ENCODE measurements at regions not wholly inside any gene's neighbourhood (a gene's known extent, or its start where the extent isn't known, plus 50 kb on each side); places are given as distances from the start of the nearest gene placed in this dataset.

GRCh38 chr2:81661081-81661480 is 1356.5 kb upstream of the LRRTM1 start:
- Histone ChIP-seq H3K4me3 (no peak overlapping the region), H2AFZ (no peak overlapping the region), H3K79me2 (ENCODE audit: insufficient read depth) (no peaks in the 10 kb centered on the region), H3F3A (ENCODE audit: insufficient read depth) (no peaks in the 10 kb centered on the region), H4K20me1 (ENCODE audit: insufficient read depth) (no peaks in the 10 kb centered on the region), H3K9ac (no peak overlapping the region), H3K27ac (no peak overlapping the region), H3K27me3 (replicated peaks; ENCODE audit: insufficient read depth) (no peaks in the 10 kb centered on the region), H3K36me3 (ENCODE audit: low read depth) (no peaks in the 10 kb centered on the region), H3K9me3 (ENCODE audit: low read depth) (no peaks in the 10 kb centered on the region), H3K4me1 (ENCODE audit: insufficient read depth) (no peaks in the 10 kb centered on the region), H3K9me2 (ENCODE audit: insufficient read depth) (no peaks in the 10 kb centered on the region), H3K4me2 (ENCODE audit: unreplicated experiment) (no peak overlapping the region)
- WGBS, 2 experiments (ENCODE audit: low coverage in 1 of 2, low lambda C conversion rate in 2 of 2, missing lambda C conversion rate in 2 of 2): 8 to 22% methylated on average over 3 of the region's 3 CpGs
- in situ Hi-C loops (cut with MboI): no loop called here
- TF ChIP-seq EZH2phosphoT487 (IDR thresholded peaks at IDR 0.05; ENCODE audit: insufficient read depth, low read depth): no peak
- DNase-seq: no peak

- TF ChIP-seq EZH2phosphoT487 (IDR thresholded peaks at IDR 0.05; ENCODE audit: insufficient read depth, low read depth) (no peak), EZH2 (IDR thresholded peaks at IDR 0.05; ENCODE audit: insufficient read depth, poor library complexity, severe bottlenecking) (no peak)
- no peaks in the 10 kb centered on the region for H3K4me1 ChIP-seq (ENCODE audit: insufficient read depth)
- no peak overlapping the region for H2AFZ ChIP-seq
- H3K27ac ChIP-seq: no peak overlapping the region
- peak; percentile 7 for DNase-seq
- no peaks in the 10 kb centered on the region for H3K27me3 ChIP-seq (replicated peaks; ENCODE audit: insufficient read depth)
- H3K79me2 ChIP-seq (ENCODE audit: insufficient read depth): no peaks in the 10 kb centered on the region
- 37 to 44% methylated on average over 4 of the region's 4 CpGs for WGBS, 2 experiments (ENCODE audit: low coverage in 1 of 2, low lambda C conversion rate in 2 of 2, missing lambda C conversion rate in 2 of 2)
- no peaks in the 10 kb centered on the region for H3K36me3 ChIP-seq (ENCODE audit: low read depth)
- no peaks in the 10 kb centered on the region for H4K20me1 ChIP-seq (ENCODE audit: insufficient read depth)
- in situ Hi-C loops (cut with MboI): no loop called here
- H3K4me3 ChIP-seq: no peak overlapping the region
- H3F3A ChIP-seq (ENCODE audit: insufficient read depth): no peaks in the 10 kb centered on the region
- no peak overlapping the region for H3K9ac ChIP-seq
- no peaks in the 10 kb centered on the region for H3K9me3 ChIP-seq (ENCODE audit: low read depth)
- H3K9me2 ChIP-seq (ENCODE audit: insufficient read depth): no peaks in the 10 kb centered on the region
- no peak overlapping the region for H3K4me2 ChIP-seq (ENCODE audit: unreplicated experiment)
These were observed 1353.7 kb upstream of the LRRTM1 start for GRCh38 chr2:81658227-81658626.

- in situ Hi-C loops (cut with MboI): no loop called here
These were observed 1345.8 kb upstream of the LRRTM1 start for GRCh38 chr2:81650048-81650971.

GRCh38 chr2:81648806-81649205 is 1344.3 kb upstream of the LRRTM1 start:
- H3K4me3 ChIP-seq: no peak overlapping the region
- no peak for DNase-seq
- no peak overlapping the region for H3K27ac ChIP-seq
- H4K20me1 ChIP-seq (ENCODE audit: insufficient read depth): no peaks in the 10 kb centered on the region
- no peaks in the 10 kb centered on the region for H3K4me1 ChIP-seq (ENCODE audit: insufficient read depth)
- H3K9ac ChIP-seq: no peak overlapping the region
- H3K4me2 ChIP-seq (ENCODE audit: unreplicated experiment): no peak overlapping the region
- H3F3A ChIP-seq (ENCODE audit: insufficient read depth): no peaks in the 10 kb centered on the region
- in situ Hi-C loops (cut with MboI): no loop called here
- H3K79me2 ChIP-seq (ENCODE audit: insufficient read depth): no peaks in the 10 kb centered on the region
- no peak for TF ChIP-seq EZH2phosphoT487 (IDR thresholded peaks at IDR 0.05; ENCODE audit: insufficient read depth, low read depth)
- TF ChIP-seq EZH2 (IDR thresholded peaks at IDR 0.05; ENCODE audit: insufficient read depth, poor library complexity, severe bottlenecking): no peak
- H3K9me2 ChIP-seq (ENCODE audit: insufficient read depth): no peaks in the 10 kb centered on the region
- H3K9me3 ChIP-seq (ENCODE audit: low read depth): no peaks in the 10 kb centered on the region
- H3K27me3 ChIP-seq (replicated peaks; ENCODE audit: insufficient read depth): no peaks in the 10 kb centered on the region
- H3K36me3 ChIP-seq (ENCODE audit: low read depth): no peaks in the 10 kb centered on the region
- H2AFZ ChIP-seq: no peak overlapping the region

More at GRCh38 chr2:81650048-81650971, 1345.8 kb upstream of the LRRTM1 start:
- H3K9me2 ChIP-seq (ENCODE audit: insufficient read depth): no peaks in the 10 kb centered on the region
- H2AFZ ChIP-seq: no peak overlapping the region
- DNase-seq: peak; percentile 3
- no peak overlapping the region for H3K9ac ChIP-seq
- no peaks in the 10 kb centered on the region for H3K9me3 ChIP-seq (ENCODE audit: low read depth)
- no peaks in the 10 kb centered on the region for H3F3A ChIP-seq (ENCODE audit: insufficient read depth)
- H3K36me3 ChIP-seq (ENCODE audit: low read depth): no peaks in the 10 kb centered on the region
- 20 to 24% methylated on average over 6 of the region's 6 CpGs for WGBS, 2 experiments (ENCODE audit: low coverage in 1 of 2, low lambda C conversion rate in 2 of 2, missing lambda C conversion rate in 2 of 2)
- no peaks in the 10 kb centered on the region for H3K27me3 ChIP-seq (replicated peaks; ENCODE audit: insufficient read depth)
- no peak overlapping the region for H3K4me2 ChIP-seq (ENCODE audit: unreplicated experiment)
- H3K27ac ChIP-seq: no peak overlapping the region
- no peaks in the 10 kb centered on the region for H3K4me1 ChIP-seq (ENCODE audit: insufficient read depth)
- H3K79me2 ChIP-seq (ENCODE audit: insufficient read depth): no peaks in the 10 kb centered on the region
- H4K20me1 ChIP-seq (ENCODE audit: insufficient read depth): no peaks in the 10 kb centered on the region
- H3K4me3 ChIP-seq: no peak overlapping the region
- TF ChIP-seq EZH2 (IDR thresholded peaks at IDR 0.05; ENCODE audit: insufficient read depth, poor library complexity, severe bottlenecking): no peak
- no peak for TF ChIP-seq EZH2phosphoT487 (IDR thresholded peaks at IDR 0.05; ENCODE audit: insufficient read depth, low read depth)

Data from GM23248 (cell line).